Liver (tissue), 8 donors: ENCODE measurements at regions not wholly inside any gene's neighbourhood (a gene's known extent, or its start where the extent isn't known, plus 50 kb on each side); places are given as distances from the start of the nearest gene placed in this dataset.

Experiments used
- DNase-seq: peaks from one replicate; pipeline ENCODE4 v3.0.0-alpha.2; 2017; ENCODE audit warnings: low spot score
- H3K27ac ChIP-seq, 2 donors: one replicate each; pipeline ENCODE4 v1.7.0; 2013; ENCODE audit warnings: inconsistent platforms in 2 of 2, low read length in 2 of 2, control low read depth in 1 of 2, low read depth in 1 of 2, mild to moderate bottlenecking in 1 of 2
- H3K27me3 ChIP-seq, 4 donors: one replicate each; pipeline versions ENCODE4 v1.6.1 to v1.7.0; 2013; ENCODE audit warnings: low read length in 3 of 4, inconsistent platforms in 1 of 4, mild to moderate bottlenecking in 1 of 4, moderate library complexity in 1 of 4; ENCODE audit not compliant: control insufficient read depth in 4 of 4, insufficient read depth in 4 of 4
- H3K36me3 ChIP-seq, 4 donors: one replicate each; pipeline versions ENCODE4 v1.6.1 to v1.7.0; 2013; ENCODE audit warnings: low read length in 3 of 4, mild to moderate bottlenecking in 3 of 4, low read depth in 1 of 4, moderate library complexity in 1 of 4; ENCODE audit not compliant: control insufficient read depth in 4 of 4, insufficient read depth in 3 of 4
- H3K4me1 ChIP-seq, 4 donors: one replicate each; pipeline versions ENCODE4 v1.6.1 to v1.7.0; 2013; ENCODE audit warnings: low read length in 3 of 4, mild to moderate bottlenecking in 3 of 4, moderate library complexity in 1 of 4; ENCODE audit not compliant: control insufficient read depth in 4 of 4, insufficient read depth in 4 of 4
- H3K4me3 ChIP-seq, 3 donors: one replicate each; pipeline versions ENCODE4 v1.6.1 to v1.7.0; 2013; ENCODE audit warnings: low read length in 3 of 3, control low read depth in 1 of 3, low read depth in 1 of 3, mild to moderate bottlenecking in 1 of 3
- H3K9ac ChIP-seq, 2 donors: one replicate each; pipeline ENCODE4 v1.7.0; 2013; ENCODE audit warnings: low read length in 2 of 2, mild to moderate bottlenecking in 2 of 2, moderate library complexity in 2 of 2, control low read depth in 1 of 2, low read depth in 1 of 2
- H3K9me3 ChIP-seq, 4 donors: one replicate each; pipeline versions ENCODE4 v1.6.1 to v1.7.0; 2013; ENCODE audit warnings: low read length in 3 of 4; ENCODE audit not compliant: control insufficient read depth in 4 of 4
- ATF3 ChIP-seq: IDR thresholded peaks from 2 replicates; pipeline ENCODE4 v1.6.1; 2016; ENCODE audit warnings: antibody characterized with exemption
- CTCF ChIP-seq: fragments of 150-350 bp; IDR thresholded peaks from 2 replicates; pipeline ENCODE4 v1.5.1; 2017; ENCODE audit warnings: improper control_type of control experiment, low read depth, low read length; ENCODE audit not compliant: missing input control
- EGR1 ChIP-seq, 2 donors: IDR thresholded peaks; 2 replicates each; pipeline ENCODE4 v1.6.1; 2016 to 2018; ENCODE audit warnings: antibody characterized with exemption in 2 of 2, low read depth in 2 of 2
- FOXA1 ChIP-seq: IDR thresholded peaks from 2 replicates; pipeline ENCODE4 v1.6.1; 2016; ENCODE audit warnings: antibody characterized with exemption
- FOXA2 ChIP-seq: IDR thresholded peaks from 2 replicates; pipeline ENCODE4 v1.6.1; 2016; ENCODE audit warnings: antibody characterized with exemption
- GABPA ChIP-seq, 2 donors: IDR thresholded peaks in 1 of 2; conservative IDR thresholded peaks in 1 of 2; 2 replicates each; pipeline ENCODE4 v1.6.1; 2016; ENCODE audit warnings: antibody characterized with exemption in 2 of 2, mild to moderate bottlenecking in 1 of 2, moderate library complexity in 1 of 2
- HNF4A ChIP-seq, 2 donors: conservative IDR thresholded peaks; 2 replicates each; pipeline ENCODE4 v1.6.1; 2016; ENCODE audit warnings: antibody characterized with exemption in 2 of 2, mild to moderate bottlenecking in 2 of 2
- HNF4G ChIP-seq: IDR thresholded peaks from 2 replicates; pipeline ENCODE4 v1.6.1; 2016; ENCODE audit warnings: antibody characterized with exemption
- JUND ChIP-seq, 2 donors: IDR thresholded peaks; 2 replicates each; pipeline ENCODE4 v1.6.1; 2016; ENCODE audit warnings: antibody characterized with exemption in 2 of 2
- NR2F2 ChIP-seq: IDR thresholded peaks from 2 replicates; pipeline ENCODE4 v1.6.1; 2016; ENCODE audit warnings: antibody characterized with exemption
- RAD21 ChIP-seq, 2 donors: IDR thresholded peaks; 2 replicates each; pipeline ENCODE4 v1.6.1; 2016; ENCODE audit warnings: antibody characterized with exemption in 2 of 2, mild to moderate bottlenecking in 2 of 2
- RXRA ChIP-seq, 2 donors: IDR thresholded peaks; 2 replicates each; pipeline ENCODE4 v1.6.1; 2017 to 2018; ENCODE audit warnings: antibody characterized with exemption in 2 of 2, mild to moderate bottlenecking in 1 of 2
- SP1 ChIP-seq: IDR thresholded peaks from 2 replicates; pipeline ENCODE4 v1.6.1; 2018; ENCODE audit warnings: antibody characterized with exemption, mild to moderate bottlenecking
- TAF1 ChIP-seq: conservative IDR thresholded peaks from 2 replicates; pipeline ENCODE4 v1.6.1; 2016; ENCODE audit warnings: antibody characterized with exemption, mild to moderate bottlenecking
- YY1 ChIP-seq: IDR thresholded peaks from 2 replicates; pipeline ENCODE4 v1.6.1; 2016; ENCODE audit warnings: antibody characterized with exemption, mild to moderate bottlenecking
- WGBS: extraction: QIAGEN DNeasy Blood & Tissue Kit; methylation state at CpG from one replicate; pipeline ENCODE4 v1.1.7; 2013; 5-methylcytosine and 5-hydroxymethylcytosine counted together
- TF ChIP-seq, protein P1 (sequence below): IDR thresholded peaks from 2 replicates; pipeline ENCODE4 v1.6.1; 2016; ENCODE audit warnings: antibody characterized with exemption
- TF ChIP-seq, protein P2 (sequence below): IDR thresholded peaks from 2 replicates; pipeline ENCODE4 v1.6.1; 2016; ENCODE audit warnings: antibody characterized with exemption
- TF ChIP-seq, protein P3 (sequence below): IDR thresholded peaks from 2 replicates; pipeline ENCODE4 v1.6.1; 2016; ENCODE audit warnings: antibody characterized with exemption, mild to moderate bottlenecking
- donor health status: healthy.
- donor health status: healthy.
- donor health status: healthy.
- donor health status: healthy.
- donor health status: healthy.

GRCh38 chr1:98289311-98289710 is 368.5 kb upstream of the DPYD start:
- TF ChIP-seq TAF1 (no peak), FOXA1 (no peak), JUND (IDR thresholded peaks at IDR 0.05) (no peak), HNF4A (conservative IDR thresholded peaks at IDR 0.05) (no peak), RAD21 (IDR thresholded peaks at IDR 0.05) (no peak)
- TF ChIP-seq, protein P1, sequence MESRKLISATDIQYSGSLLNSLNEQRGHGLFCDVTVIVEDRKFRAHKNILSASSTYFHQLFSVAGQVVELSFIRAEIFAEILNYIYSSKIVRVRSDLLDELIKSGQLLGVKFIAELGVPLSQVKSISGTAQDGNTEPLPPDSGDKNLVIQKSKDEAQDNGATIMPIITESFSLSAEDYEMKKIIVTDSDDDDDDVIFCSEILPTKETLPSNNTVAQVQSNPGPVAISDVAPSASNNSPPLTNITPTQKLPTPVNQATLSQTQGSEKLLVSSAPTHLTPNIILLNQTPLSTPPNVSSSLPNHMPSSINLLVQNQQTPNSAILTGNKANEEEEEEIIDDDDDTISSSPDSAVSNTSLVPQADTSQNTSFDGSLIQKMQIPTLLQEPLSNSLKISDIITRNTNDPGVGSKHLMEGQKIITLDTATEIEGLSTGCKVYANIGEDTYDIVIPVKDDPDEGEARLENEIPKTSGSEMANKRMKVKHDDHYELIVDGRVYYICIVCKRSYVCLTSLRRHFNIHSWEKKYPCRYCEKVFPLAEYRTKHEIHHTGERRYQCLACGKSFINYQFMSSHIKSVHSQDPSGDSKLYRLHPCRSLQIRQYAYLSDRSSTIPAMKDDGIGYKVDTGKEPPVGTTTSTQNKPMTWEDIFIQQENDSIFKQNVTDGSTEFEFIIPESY = no peak
- no peak overlapping the region for H3K27ac ChIP-seq
- no peaks in the 10 kb centered on the region for H3K36me3 ChIP-seq
- H3K9me3 ChIP-seq = no peaks in the 10 kb centered on the region
- 93% methylated on average over 1 of the region's 1 CpG for WGBS
- H3K9ac ChIP-seq = no peak overlapping the region
- no peak overlapping the region for H3K4me3 ChIP-seq
- DNase-seq = no peak
- no peaks in the 10 kb centered on the region for H3K4me1 ChIP-seq
- no peaks in the 10 kb centered on the region for H3K27me3 ChIP-seq

- 81% methylated on average over 2 of the region's 2 CpGs for WGBS
- Histone ChIP-seq H3K4me1 (no peaks in the 10 kb centered on the region), H3K36me3 (no peaks in the 10 kb centered on the region), H3K9me3 (no peaks in the 10 kb centered on the region), H3K4me3 (no peak overlapping the region), H3K27me3 (no peaks in the 10 kb centered on the region), H3K27ac (no peak overlapping the region), H3K9ac (no peak overlapping the region)
- TF ChIP-seq YY1 (no peak), GABPA (IDR thresholded peaks at IDR 0.05 in 1 of 2, conservative IDR thresholded peaks at IDR 0.05 in 1 of 2) (no peak), TAF1 (no peak), RXRA (IDR thresholded peaks at IDR 0.05) (no peak), HNF4A (conservative IDR thresholded peaks at IDR 0.05) (no peak), NR2F2 (no peak), HNF4G (no peak), FOXA2 (no peak), FOXA1 (no peak), ATF3 (no peak), CTCF (no peak), JUND (IDR thresholded peaks at IDR 0.05) (no peak), SP1 (no peak), EGR1 (IDR thresholded peaks at IDR 0.05; ENCODE audit: low read depth in 2 of 2) (no peak), RAD21 (IDR thresholded peaks at IDR 0.05) (no peak)
- TF ChIP-seq, protein P2, sequence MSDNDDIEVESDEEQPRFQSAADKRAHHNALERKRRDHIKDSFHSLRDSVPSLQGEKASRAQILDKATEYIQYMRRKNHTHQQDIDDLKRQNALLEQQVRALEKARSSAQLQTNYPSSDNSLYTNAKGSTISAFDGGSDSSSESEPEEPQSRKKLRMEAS = no peak
- TF ChIP-seq, protein P1 = no peak
- TF ChIP-seq, protein P3, sequence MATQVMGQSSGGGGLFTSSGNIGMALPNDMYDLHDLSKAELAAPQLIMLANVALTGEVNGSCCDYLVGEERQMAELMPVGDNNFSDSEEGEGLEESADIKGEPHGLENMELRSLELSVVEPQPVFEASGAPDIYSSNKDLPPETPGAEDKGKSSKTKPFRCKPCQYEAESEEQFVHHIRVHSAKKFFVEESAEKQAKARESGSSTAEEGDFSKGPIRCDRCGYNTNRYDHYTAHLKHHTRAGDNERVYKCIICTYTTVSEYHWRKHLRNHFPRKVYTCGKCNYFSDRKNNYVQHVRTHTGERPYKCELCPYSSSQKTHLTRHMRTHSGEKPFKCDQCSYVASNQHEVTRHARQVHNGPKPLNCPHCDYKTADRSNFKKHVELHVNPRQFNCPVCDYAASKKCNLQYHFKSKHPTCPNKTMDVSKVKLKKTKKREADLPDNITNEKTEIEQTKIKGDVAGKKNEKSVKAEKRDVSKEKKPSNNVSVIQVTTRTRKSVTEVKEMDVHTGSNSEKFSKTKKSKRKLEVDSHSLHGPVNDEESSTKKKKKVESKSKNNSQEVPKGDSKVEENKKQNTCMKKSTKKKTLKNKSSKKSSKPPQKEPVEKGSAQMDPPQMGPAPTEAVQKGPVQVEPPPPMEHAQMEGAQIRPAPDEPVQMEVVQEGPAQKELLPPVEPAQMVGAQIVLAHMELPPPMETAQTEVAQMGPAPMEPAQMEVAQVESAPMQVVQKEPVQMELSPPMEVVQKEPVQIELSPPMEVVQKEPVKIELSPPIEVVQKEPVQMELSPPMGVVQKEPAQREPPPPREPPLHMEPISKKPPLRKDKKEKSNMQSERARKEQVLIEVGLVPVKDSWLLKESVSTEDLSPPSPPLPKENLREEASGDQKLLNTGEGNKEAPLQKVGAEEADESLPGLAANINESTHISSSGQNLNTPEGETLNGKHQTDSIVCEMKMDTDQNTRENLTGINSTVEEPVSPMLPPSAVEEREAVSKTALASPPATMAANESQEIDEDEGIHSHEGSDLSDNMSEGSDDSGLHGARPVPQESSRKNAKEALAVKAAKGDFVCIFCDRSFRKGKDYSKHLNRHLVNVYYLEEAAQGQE = no peak
- DNase-seq = no peak
Observed at GRCh38 chr1:98288494-98288893, 367.7 kb upstream of the DPYD start.
